Left lung (tissue), 4 donors: ENCODE measurements at regions not wholly inside any gene's neighbourhood (a gene's known extent, or its start where the extent isn't known, plus 50 kb on each side); places are given as distances from the start of the nearest gene placed in this dataset.

Experiments
- ATAC-seq: fragments of 200-7000 bp; cut with Tn5 transposase; one replicate; pipeline ENCODE4 v1.9.1; 2020; ENCODE audit warnings: moderate library complexity
- DNase-seq, 4 donors: peaks; one replicate each; pipeline ENCODE4 v3.0.0-alpha.2; 2013 to 2020
- H3K27ac ChIP-seq, 2 donors: fragments of 200-600 bp; sonication (generic) in 1 of 2; one replicate each; pipeline versions ENCODE4 v1.5.0 to v1.8.0; 2020 to 2021
- H3K27me3 ChIP-seq, 2 donors: fragments of 200-600 bp; sonication (generic) in 1 of 2; one replicate each; pipeline versions ENCODE4 v1.5.0 to v1.8.0; 2020 to 2021
- H3K36me3 ChIP-seq, 2 donors: fragments of 200-600 bp; sonication (generic) in 1 of 2; one replicate each; pipeline versions ENCODE4 v1.5.0 to v1.8.0; 2020 to 2021
- H3K4me1 ChIP-seq, 2 donors: fragments of 200-600 bp; one replicate each; pipeline ENCODE4 v1.8.0; 2021
- H3K4me3 ChIP-seq, 2 donors: fragments of 200-600 bp; sonication (generic) in 1 of 2; one replicate each; pipeline versions ENCODE4 v1.5.0 to v1.8.0; 2020 to 2021; ENCODE audit warnings: mild to moderate bottlenecking in 1 of 2
- H3K9me3 ChIP-seq, 2 donors: fragments of 200-600 bp; sonication (generic) in 1 of 2; one replicate each; pipeline versions ENCODE4 v1.5.0 to v1.8.0; 2020 to 2021
- intact Hi-C, 2 donors: fragments of 100-400 bp; cut with DNase I; formaldehyde crosslinking; loops; one replicate each; pipeline versions ENCODE4 v1.11.2 to v1.14.2; 2022
- TF ChIP-seq, protein P1 (sequence below), 2 donors: fragments of 200-600 bp; sonication (generic) in 1 of 2; IDR thresholded peaks; one replicate each; pipeline versions ENCODE4 v1.5.0 to v1.8.0; 2021; ENCODE audit warnings: antibody characterized with exemption in 2 of 2
- donor health status: DM: no; HTN: yes; CAD: no.
- donor health status: DM: no; HTN: no; CAD: no.

DNA sequence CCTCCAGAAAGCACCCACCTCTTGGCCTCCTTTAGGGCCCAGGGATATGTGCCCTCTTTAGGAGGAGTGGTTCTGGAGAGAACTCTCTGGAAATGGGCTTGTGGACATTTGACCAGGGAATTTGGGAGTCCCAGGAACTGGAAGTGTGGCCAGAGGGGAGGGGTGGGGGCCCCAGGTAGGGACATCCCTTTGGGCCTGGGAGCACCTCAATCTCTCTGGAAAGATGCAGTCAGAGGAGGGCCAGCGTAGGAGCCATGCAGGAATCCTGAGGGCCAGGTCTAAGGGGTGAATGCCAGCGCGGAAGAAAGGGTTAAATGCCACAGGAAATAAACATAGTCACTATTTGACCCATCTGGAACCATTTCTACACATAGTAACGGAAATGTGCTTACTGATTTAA lies 50.3 kb upstream of the ITGA11 start:
- Histone ChIP-seq H3K9me3 (no peaks in the 10 kb centered on the region), H3K27me3 (no peaks in the 10 kb centered on the region), H3K27ac (no peak overlapping the region), H3K4me3 (no peak overlapping the region), H3K4me1 (no peaks in the 10 kb centered on the region), H3K36me3 (no peaks in the 10 kb centered on the region)
- TF ChIP-seq, protein P1, sequence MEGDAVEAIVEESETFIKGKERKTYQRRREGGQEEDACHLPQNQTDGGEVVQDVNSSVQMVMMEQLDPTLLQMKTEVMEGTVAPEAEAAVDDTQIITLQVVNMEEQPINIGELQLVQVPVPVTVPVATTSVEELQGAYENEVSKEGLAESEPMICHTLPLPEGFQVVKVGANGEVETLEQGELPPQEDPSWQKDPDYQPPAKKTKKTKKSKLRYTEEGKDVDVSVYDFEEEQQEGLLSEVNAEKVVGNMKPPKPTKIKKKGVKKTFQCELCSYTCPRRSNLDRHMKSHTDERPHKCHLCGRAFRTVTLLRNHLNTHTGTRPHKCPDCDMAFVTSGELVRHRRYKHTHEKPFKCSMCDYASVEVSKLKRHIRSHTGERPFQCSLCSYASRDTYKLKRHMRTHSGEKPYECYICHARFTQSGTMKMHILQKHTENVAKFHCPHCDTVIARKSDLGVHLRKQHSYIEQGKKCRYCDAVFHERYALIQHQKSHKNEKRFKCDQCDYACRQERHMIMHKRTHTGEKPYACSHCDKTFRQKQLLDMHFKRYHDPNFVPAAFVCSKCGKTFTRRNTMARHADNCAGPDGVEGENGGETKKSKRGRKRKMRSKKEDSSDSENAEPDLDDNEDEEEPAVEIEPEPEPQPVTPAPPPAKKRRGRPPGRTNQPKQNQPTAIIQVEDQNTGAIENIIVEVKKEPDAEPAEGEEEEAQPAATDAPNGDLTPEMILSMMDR (IDR thresholded peaks at IDR 0.05), result no peak
- DNase-seq, result no peak
- intact Hi-C loops, result no loop called here
- ATAC-seq, result no peak

- DNase-seq (no peak), ATAC-seq (no peak)
- H3K27me3 ChIP-seq, result no peaks in the 10 kb centered on the region
- no peaks in the 10 kb centered on the region for H3K4me1 ChIP-seq
- intact Hi-C loops, result no loop called here
- no peak overlapping the region for H3K27ac ChIP-seq
- no peak overlapping the region for H3K4me3 ChIP-seq
- no peaks in the 10 kb centered on the region for H3K9me3 ChIP-seq
- TF ChIP-seq, protein P1 (IDR thresholded peaks at IDR 0.05), result no peak
- H3K36me3 ChIP-seq, result no peaks in the 10 kb centered on the region
Measured at GRCh38 chr15:68483165-68483564, 51.2 kb upstream of the ITGA11 start.

DNA sequence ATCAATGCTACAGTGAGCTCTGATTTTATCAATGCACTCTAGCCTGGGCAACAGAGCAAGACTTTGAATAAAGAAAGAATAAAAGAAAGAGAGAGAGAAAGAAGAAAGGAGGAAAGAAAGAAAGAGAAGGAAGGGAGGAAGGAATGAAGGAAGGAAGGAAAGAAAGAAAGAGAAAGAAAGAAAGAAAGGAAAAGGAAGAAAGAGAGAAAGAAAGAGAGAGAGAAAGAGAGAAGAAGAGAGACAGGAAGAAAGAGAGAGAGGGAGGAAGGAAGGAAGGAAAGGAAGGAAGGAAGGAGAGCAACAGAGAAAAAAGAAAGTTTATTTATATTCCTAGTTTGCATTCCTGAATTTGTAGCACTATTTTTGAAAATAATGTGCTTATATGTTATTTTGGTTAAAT lies 52.3 kb upstream of the ITGA11 start:
- Histone ChIP-seq H3K27me3 (no peaks in the 10 kb centered on the region), H3K4me1 (no peaks in the 10 kb centered on the region), H3K4me3 (no peak overlapping the region), H3K9me3 (no peaks in the 10 kb centered on the region), H3K36me3 (no peaks in the 10 kb centered on the region), H3K27ac (no peak overlapping the region)
- DNase-seq (no peak), ATAC-seq (no peak)
- TF ChIP-seq, protein P1 (IDR thresholded peaks at IDR 0.05), result no peak
- intact Hi-C loops, result no loop called here

- ATAC-seq, result peak; percentile 25
- TF ChIP-seq, protein P1 (IDR thresholded peaks at IDR 0.05), result no peak
Measured at GRCh38 chr15:68484696-68485400, 52.9 kb upstream of the ITGA11 start.

DNA sequence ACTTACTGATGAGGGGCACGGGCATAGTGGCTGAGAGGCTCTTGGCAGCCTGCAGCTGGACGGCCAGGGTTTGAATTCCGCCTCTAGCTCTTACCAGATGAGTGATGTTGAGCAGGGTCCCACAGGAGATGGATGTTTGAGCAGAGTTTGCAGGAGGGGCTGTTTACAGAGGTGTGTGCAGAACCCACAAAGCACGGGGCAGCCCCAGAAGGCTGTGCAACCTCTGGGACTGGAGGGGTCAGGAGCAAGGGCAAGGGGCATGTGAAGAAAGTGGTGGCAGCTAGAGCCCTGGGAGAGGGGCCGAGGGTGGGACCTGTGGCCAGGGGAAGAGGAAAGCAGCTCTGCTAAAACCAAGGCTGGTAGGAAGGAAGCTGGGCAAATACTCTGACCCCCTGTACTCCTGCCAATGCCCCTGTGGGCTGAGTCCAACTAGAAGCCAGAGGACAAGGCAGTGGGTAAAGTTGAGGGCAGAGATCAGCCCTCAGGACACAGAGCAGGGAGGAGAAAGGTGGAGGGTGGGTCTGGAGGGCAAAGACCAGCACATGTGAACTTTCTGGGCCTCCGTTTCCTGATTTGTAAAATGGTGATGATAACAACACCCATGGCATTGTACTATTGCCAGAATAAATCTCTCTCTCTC lies 53.9 kb upstream of the ITGA11 start:
- Histone ChIP-seq H3K9me3 (no peaks in the 10 kb centered on the region), H3K27ac (no peak overlapping the region), H3K4me3 (no peak overlapping the region), H3K27me3 (peaks cover 0 to 8% of the 10 kb centered on the region in 2 donors), H3K36me3 (no peaks in the 10 kb centered on the region), H3K4me1 (no peaks in the 10 kb centered on the region)
- ATAC-seq (no peak), DNase-seq (no peak)
- intact Hi-C loops, result no loop called here
- TF ChIP-seq, protein P1 (IDR thresholded peaks at IDR 0.05), result no peak

More at GRCh38 chr15:68484696-68485400, 52.9 kb upstream of the ITGA11 start:
- Histone ChIP-seq H3K4me3 (no peak overlapping the region), H3K27me3 (no peaks in the 10 kb centered on the region), H3K36me3 (no peaks in the 10 kb centered on the region), H3K4me1 (no peaks in the 10 kb centered on the region), H3K27ac (peak overlapping the region in 1 of 2 donors; percentile 4), H3K9me3 (no peaks in the 10 kb centered on the region)
- DNase-seq, result no peak
- intact Hi-C loops, result no loop called here
